Uterus (tissue), 3 donors: ENCODE measurements at regions not wholly inside any gene's neighbourhood (a gene's known extent, or its start where the extent isn't known, plus 50 kb on each side); places are given as distances from the start of the nearest gene placed in this dataset.

Source experiments
- DNase-seq, 2 donors: peaks; one replicate each; pipeline ENCODE4 v3.0.0-alpha.2; 2019 to 2020
- H3K27ac ChIP-seq, 2 donors: fragments of 200-600 bp; sonication (generic); 1 replicate in 1 of 2; 2 replicates in 1 of 2; pipeline ENCODE4 v1.5.1; 2016 to 2018
- H3K27me3 ChIP-seq, 2 donors: fragments of 200-600 bp; sonication (generic); one replicate each; pipeline ENCODE4 v1.5.1; 2018 to 2019; ENCODE audit warnings: control low read depth in 1 of 2
- H3K36me3 ChIP-seq, 2 donors: fragments of 200-600 bp; sonication (generic); one replicate each; pipeline ENCODE4 v1.5.1; 2019; ENCODE audit warnings: control low read depth in 1 of 2
- H3K4me1 ChIP-seq, 2 donors: fragments of 200-600 bp; sonication (generic); one replicate each; pipeline ENCODE4 v1.5.1; 2018 to 2019; ENCODE audit warnings: control low read depth in 1 of 2
- H3K4me3 ChIP-seq, 2 donors: fragments of 200-600 bp; sonication (generic); 1 replicate in 1 of 2; 2 replicates in 1 of 2; pipeline ENCODE4 v1.5.1; 2018 to 2019; ENCODE audit warnings: mild to moderate bottlenecking in 1 of 2
- H3K9me3 ChIP-seq, 2 donors: fragments of 200-600 bp; sonication (generic); one replicate each; pipeline ENCODE4 v1.5.1; 2019; ENCODE audit warnings: control low read depth in 1 of 2
- POLR2A ChIP-seq, 2 donors: fragments of 450-650 bp; IDR thresholded peaks; one replicate each; pipeline ENCODE4 v1.6.1; 2016; ENCODE audit warnings: antibody characterized with exemption in 2 of 2, mild to moderate bottlenecking in 1 of 2, moderate library complexity in 1 of 2
- intact Hi-C: fragments of 100-400 bp; cut with DNase I; formaldehyde crosslinking; loops from one replicate; pipeline ENCODE4 v1.15.1; 2023; ENCODE audit warnings: low total_unique reads
- TF ChIP-seq, protein P1 (sequence below), 4 experiments: fragments of 200-600 bp in 2 of 4; fragments of 450-650 bp in 2 of 4; sonication (generic) in 2 of 4; IDR thresholded peaks; one replicate each; pipeline ENCODE4 v1.5.1; 2016 to 2019; ENCODE audit warnings: antibody characterized with exemption in 4 of 4, mild to moderate bottlenecking in 2 of 4, moderate library complexity in 1 of 4
- donor health status: DM: yes; HTN: yes; CAD: no.

DNA sequence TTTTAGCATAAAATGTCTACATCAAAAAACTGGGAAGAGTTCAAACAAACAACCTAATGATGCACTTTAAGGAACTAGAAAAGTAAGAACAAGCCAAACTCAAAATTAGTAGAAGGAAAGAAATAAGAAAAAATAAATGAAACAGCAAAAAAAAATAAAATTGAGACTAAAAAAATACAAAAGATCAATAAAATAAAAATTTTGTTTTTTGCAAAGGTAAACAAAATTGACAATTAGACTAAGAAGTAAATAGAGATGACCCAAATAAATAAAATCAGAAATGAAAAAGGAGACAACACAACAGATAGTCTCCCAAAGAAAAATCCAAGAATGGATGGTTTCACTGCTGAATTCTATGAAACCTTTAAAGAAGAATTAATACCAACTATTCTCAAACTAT, 89.6 kb upstream of the MME start:
- Histone ChIP-seq H3K36me3 (no peaks in the 10 kb centered on the region), H3K27ac (no peak overlapping the region), H3K9me3 (no peaks in the 10 kb centered on the region), H3K4me3 (no peak overlapping the region), H3K27me3 (no peaks in the 10 kb centered on the region), H3K4me1 (no peaks in the 10 kb centered on the region)
- DNase-seq = no peak
- intact Hi-C loops = no loop called here
- no peak for TF ChIP-seq POLR2A (IDR thresholded peaks at IDR 0.05)
- TF ChIP-seq, protein P1, sequence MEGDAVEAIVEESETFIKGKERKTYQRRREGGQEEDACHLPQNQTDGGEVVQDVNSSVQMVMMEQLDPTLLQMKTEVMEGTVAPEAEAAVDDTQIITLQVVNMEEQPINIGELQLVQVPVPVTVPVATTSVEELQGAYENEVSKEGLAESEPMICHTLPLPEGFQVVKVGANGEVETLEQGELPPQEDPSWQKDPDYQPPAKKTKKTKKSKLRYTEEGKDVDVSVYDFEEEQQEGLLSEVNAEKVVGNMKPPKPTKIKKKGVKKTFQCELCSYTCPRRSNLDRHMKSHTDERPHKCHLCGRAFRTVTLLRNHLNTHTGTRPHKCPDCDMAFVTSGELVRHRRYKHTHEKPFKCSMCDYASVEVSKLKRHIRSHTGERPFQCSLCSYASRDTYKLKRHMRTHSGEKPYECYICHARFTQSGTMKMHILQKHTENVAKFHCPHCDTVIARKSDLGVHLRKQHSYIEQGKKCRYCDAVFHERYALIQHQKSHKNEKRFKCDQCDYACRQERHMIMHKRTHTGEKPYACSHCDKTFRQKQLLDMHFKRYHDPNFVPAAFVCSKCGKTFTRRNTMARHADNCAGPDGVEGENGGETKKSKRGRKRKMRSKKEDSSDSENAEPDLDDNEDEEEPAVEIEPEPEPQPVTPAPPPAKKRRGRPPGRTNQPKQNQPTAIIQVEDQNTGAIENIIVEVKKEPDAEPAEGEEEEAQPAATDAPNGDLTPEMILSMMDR (IDR thresholded peaks at IDR 0.05) = no peak

DNA sequence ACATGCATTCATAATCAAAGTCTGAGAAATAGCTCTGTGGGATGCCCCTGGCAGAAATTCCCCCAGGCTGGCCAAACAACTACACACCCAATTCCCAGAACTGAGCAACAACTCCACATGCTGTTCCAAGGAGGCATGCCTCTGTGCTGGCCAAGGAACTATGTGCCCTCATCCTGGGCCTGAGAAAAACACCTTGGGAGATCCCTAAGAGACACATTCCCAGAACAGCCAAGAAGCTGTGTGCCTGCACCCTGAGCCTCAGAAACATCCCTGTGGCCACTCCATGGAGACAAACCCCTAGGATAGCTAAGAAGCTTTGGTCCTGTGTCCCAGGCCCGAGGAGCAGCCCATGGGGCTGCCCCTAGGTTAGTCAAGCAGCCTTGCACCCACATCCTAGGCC, 92.3 kb upstream of the MME start:
- no peaks in the 10 kb centered on the region for H3K9me3 ChIP-seq
- no peaks in the 10 kb centered on the region for H3K36me3 ChIP-seq
- no peaks in the 10 kb centered on the region for H3K27me3 ChIP-seq
- DNase-seq = no peak
- no peak overlapping the region for H3K4me3 ChIP-seq
- no peak overlapping the region for H3K27ac ChIP-seq
- TF ChIP-seq, protein P1 (IDR thresholded peaks at IDR 0.05) = no peak
- no peak for TF ChIP-seq POLR2A (IDR thresholded peaks at IDR 0.05)
- H3K4me1 ChIP-seq = no peaks in the 10 kb centered on the region
- intact Hi-C loops = no loop called here

DNA sequence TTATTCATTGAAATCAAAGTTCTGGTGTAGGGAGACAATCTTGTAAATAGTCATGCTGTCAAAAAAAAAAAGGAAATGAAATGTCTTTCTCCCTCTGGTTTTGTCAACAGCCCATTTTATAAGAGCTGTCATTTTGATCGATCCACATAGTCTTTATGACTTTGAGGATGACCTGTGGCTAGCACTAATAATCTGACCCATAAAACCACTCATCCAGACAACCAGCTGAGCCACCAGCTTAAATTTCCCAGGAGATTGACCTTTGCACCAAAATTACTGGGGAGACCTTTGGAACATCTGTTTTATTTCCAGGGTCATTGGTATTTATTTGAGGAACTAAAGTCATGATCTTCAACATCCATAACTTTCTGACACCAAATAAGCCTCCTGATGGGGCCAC, 98.5 kb upstream of the MME start:
- Histone ChIP-seq H3K27ac (no peak overlapping the region), H3K27me3 (no peaks in the 10 kb centered on the region), H3K36me3 (no peaks in the 10 kb centered on the region), H3K9me3 (no peaks in the 10 kb centered on the region), H3K4me3 (no peak overlapping the region), H3K4me1 (no peaks in the 10 kb centered on the region)
- intact Hi-C loops = no loop called here
- TF ChIP-seq, protein P1 (IDR thresholded peaks at IDR 0.05) = no peak
- no peak for TF ChIP-seq POLR2A (IDR thresholded peaks at IDR 0.05)
- no peak for DNase-seq

DNA sequence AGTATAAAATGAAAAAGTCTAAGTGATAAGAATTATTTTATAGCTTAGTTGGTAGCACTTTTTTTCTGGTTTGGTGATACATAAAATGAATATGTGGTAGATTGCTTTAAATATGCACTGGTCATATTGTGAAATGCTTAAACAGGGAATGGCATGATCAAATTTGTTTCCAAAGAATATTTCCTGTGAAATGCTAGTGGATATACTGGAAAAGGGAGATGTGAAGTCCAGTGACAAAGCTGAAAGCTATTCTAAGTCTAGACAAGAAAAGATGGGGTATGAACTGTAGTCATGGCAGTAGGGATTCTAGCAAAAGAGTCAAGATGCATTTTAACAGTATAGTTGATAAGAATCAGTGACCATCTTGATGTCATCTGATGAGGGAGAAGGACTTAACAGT, 98.9 kb upstream of the MME start:
- Histone ChIP-seq H3K36me3 (no peaks in the 10 kb centered on the region), H3K27me3 (no peaks in the 10 kb centered on the region), H3K4me3 (no peak overlapping the region), H3K9me3 (no peaks in the 10 kb centered on the region), H3K27ac (no peak overlapping the region), H3K4me1 (no peaks in the 10 kb centered on the region)
- intact Hi-C loops = no loop called here
- DNase-seq = no peak
- TF ChIP-seq, protein P1 (IDR thresholded peaks at IDR 0.05) = no peak
- TF ChIP-seq POLR2A (IDR thresholded peaks at IDR 0.05) = no peak

DNA sequence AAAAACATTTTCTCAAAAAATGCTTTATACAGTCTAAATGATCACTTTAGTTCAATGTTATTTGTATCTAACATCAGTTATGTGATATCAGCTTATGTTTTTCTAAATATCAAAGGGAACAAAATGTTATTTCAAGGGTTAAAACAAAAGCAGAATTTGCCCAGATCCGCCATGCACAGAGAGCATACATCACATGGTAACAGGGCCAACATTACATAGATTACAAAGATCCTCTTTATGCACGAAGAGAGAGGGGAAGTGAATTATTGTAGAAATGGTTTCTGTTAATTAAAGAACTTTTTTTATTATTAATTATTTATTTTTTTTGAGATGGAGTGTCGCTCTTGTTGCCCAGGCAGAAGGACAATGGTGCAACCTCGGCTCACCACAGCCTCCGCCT, 100.8 kb upstream of the MME start:
- H3K4me1 ChIP-seq = no peaks in the 10 kb centered on the region
- TF ChIP-seq, protein P1 (IDR thresholded peaks at IDR 0.05) = no peak
- no peak for TF ChIP-seq POLR2A (IDR thresholded peaks at IDR 0.05)
- intact Hi-C loops = no loop called here

More for the DNA sequence above, 100.8 kb upstream of the MME start:
- Histone ChIP-seq H3K9me3 (no peaks in the 10 kb centered on the region), H3K27me3 (no peaks in the 10 kb centered on the region), H3K27ac (no peak overlapping the region), H3K4me3 (no peak overlapping the region), H3K36me3 (no peaks in the 10 kb centered on the region)
- DNase-seq = no peak
